Panc1 (cell line): ENCODE measurements at regions not wholly inside any gene's neighbourhood (a gene's known extent, or its start where the extent isn't known, plus 50 kb on each side); places are given as distances from the start of the nearest gene placed in this dataset.

Source experiments
- ATAC-seq: fragments of 200-7000 bp; cut with Tn5 transposase; 2 replicates; pipeline ENCODE4 v1.9.1; 2020; ENCODE audit warnings: mild to moderate bottlenecking, moderate library complexity
- BruUV-seq: library from RNA; stranded (reverse); fragments of 400-500 nt; replicated peaks from 2 replicates; lab custom pipeline; 2021; lab: Mats Ljungman, UMichigan
- CTCF ChIA-PET: fragments of 300-600 bp; sonication (Branson Sonifier 250); formaldehyde crosslinking; loops from one replicate; lab custom pipeline; 2022; ENCODE audit warnings: antibody characterized with exemption; lab: Charles Lee
- POLR2A ChIA-PET: fragments of 300-600 bp; sonication (Branson Sonifier 250); formaldehyde crosslinking; loops from one replicate; lab custom pipeline; 2022; ENCODE audit warnings: antibody characterized with exemption; lab: Charles Lee
- DNase-seq: peaks from one replicate; pipeline ENCODE4 v3.0.0-alpha.2; 2010; ENCODE audit warnings: low read depth, low spot score
- H3K27ac ChIP-seq: 2 replicates; pipeline ENCODE4 v1.5.1; 2011; ENCODE audit warnings: mild to moderate bottlenecking, low read length, inconsistent platforms
- H3K27me3 ChIP-seq: fragments of 200-500 bp; sonication (Bioruptor generic); 2 replicates; pipeline ENCODE4 v1.6.0; 2014; ENCODE audit warnings: low read length, inconsistent platforms; ENCODE audit not compliant: control insufficient read depth, insufficient read depth
- H3K36me3 ChIP-seq: fragments of 200-500 bp; sonication (Bioruptor generic); 2 replicates; pipeline ENCODE4 v1.5.1; 2014; ENCODE audit warnings: inconsistent platforms, mild to moderate bottlenecking, low read length, moderate library complexity; ENCODE audit not compliant: control insufficient read depth, insufficient read depth
- H3K4me1 ChIP-seq: 2 replicates; pipeline ENCODE4 v1.5.1; 2011; ENCODE audit warnings: inconsistent platforms, mild to moderate bottlenecking, low read length, moderate library complexity; ENCODE audit not compliant: control insufficient read depth, insufficient read depth
- H3K4me3 ChIP-seq, 2 experiments: 2 replicates each; pipeline ENCODE4 v1.5.1; 2011 to 2012; ENCODE audit warnings: low read depth in 2 of 2, low read length in 2 of 2, mild to moderate bottlenecking in 2 of 2, inconsistent platforms in 1 of 2, moderate library complexity in 1 of 2
- H3K9me3 ChIP-seq: fragments of 200-500 bp; sonication (Bioruptor generic); 2 replicates; pipeline ENCODE4 v1.5.1; 2014; ENCODE audit warnings: low read depth, mild to moderate bottlenecking, inconsistent platforms, low read length, moderate library complexity; ENCODE audit not compliant: control insufficient read depth, insufficient read depth
- CTCF ChIP-seq: fragments of 450-650 bp; IDR thresholded peaks from 2 replicates; pipeline ENCODE4 v1.5.1; 2017; ENCODE audit warnings: mild to moderate bottlenecking
- POLR2AphosphoS5 ChIP-seq: IDR thresholded peaks from 2 replicates; pipeline ENCODE4 v1.6.1; 2012; ENCODE audit warnings: mild to moderate bottlenecking, low read depth, low read length, moderate library complexity
- REST ChIP-seq, 2 experiments: IDR thresholded peaks; 2 replicates each; pipeline ENCODE4 v1.6.1; 2011 to 2012; ENCODE audit warnings: low read depth in 2 of 2, control low read depth in 1 of 2, low read length in 1 of 2, mild to moderate bottlenecking in 1 of 2, moderate library complexity in 1 of 2; ENCODE audit not compliant: insufficient read depth in 1 of 2
- SIN3A ChIP-seq: IDR thresholded peaks from 2 replicates; pipeline ENCODE4 v1.6.1; 2012; ENCODE audit warnings: low read depth, mild to moderate bottlenecking, low read length, moderate library complexity, borderline replicate concordance; ENCODE audit not compliant: insufficient read depth
- TCF7L2 ChIP-seq: IDR thresholded peaks from 2 replicates; pipeline ENCODE4 v1.6.1; 2011; ENCODE audit warnings: mild to moderate bottlenecking, low read depth, low read length, inconsistent platforms
- in situ Hi-C: cut with HindIII; loops from 2 replicates; pipeline ENCODE4 v1.10.0; 2016; ENCODE audit warnings: low sequenced_read_pairs, low pct_unique_long_range_greater_than_20kb
- intact Hi-C: fragments of 100-400 bp; cut with micrococcal nuclease; formaldehyde crosslinking; loops from one replicate; pipeline ENCODE4 v1.10.0; 2022; ENCODE audit not compliant: unreplicated experiment

GRCh38 chr1:73056826-73057225, 774.5 kb upstream of the NEGR1 start:
- in situ Hi-C loops (no loop called here), intact Hi-C loops (no loop called here)
- ChIA-PET CTCF (no interaction called here), POLR2A (no interaction called here)
- H3K4me3 ChIP-seq = no peak overlapping the region
- DNase-seq (no peak), ATAC-seq (no peak)
- H3K27me3 ChIP-seq = no peaks in the 10 kb centered on the region
- no peak for TF ChIP-seq TCF7L2
- TF ChIP-seq SIN3A = no peak
- TF ChIP-seq POLR2AphosphoS5 = no peak
- TF ChIP-seq REST (IDR thresholded peaks at IDR 0.05; ENCODE audit: insufficient read depth in 1 of 2, low read depth in 2 of 2, low read length in 1 of 2) = no peak
- TF ChIP-seq CTCF = no peak
- H3K4me1 ChIP-seq = no peaks in the 10 kb centered on the region
- no TSS peak for BruUV-seq
- no peaks in the 10 kb centered on the region for H3K36me3 ChIP-seq
- no peaks in the 10 kb centered on the region for H3K9me3 ChIP-seq
- no peak overlapping the region for H3K27ac ChIP-seq

GRCh38 chr1:73044241-73045036, 762.1 kb upstream of the NEGR1 start:
- CTCF ChIA-PET = no interaction called here
- no TSS peak for BruUV-seq

More at GRCh38 chr1:73044241-73045036, 762.1 kb upstream of the NEGR1 start:
- POLR2A ChIA-PET = no interaction called here
- DNase-seq (no peak), ATAC-seq (no peak; the same call in 1 of the 2 replicates)
- no peak overlapping the region for H3K4me3 ChIP-seq
- H3K27ac ChIP-seq = no peak overlapping the region
- H3K4me1 ChIP-seq = 0 out of 2 replicates have a peak, but pooled peaks cover 4% of the 10 kb centered on the region
- TF ChIP-seq CTCF (no peak), POLR2AphosphoS5 (no peak), TCF7L2 (no peak), REST (IDR thresholded peaks at IDR 0.05; ENCODE audit: insufficient read depth in 1 of 2, low read depth in 2 of 2, low read length in 1 of 2) (no peak), SIN3A (no peak)
- H3K27me3 ChIP-seq = no peaks in the 10 kb centered on the region
- no peaks in the 10 kb centered on the region for H3K36me3 ChIP-seq
- in situ Hi-C loops = no loop called here
- intact Hi-C loops = no loop called here
- H3K9me3 ChIP-seq = no peaks in the 10 kb centered on the region
